MM.1S (cell line): ENCODE measurements at regions not wholly inside any gene's neighbourhood (a gene's known extent, or its start where the extent isn't known, plus 50 kb on each side); places are given as distances from the start of the nearest gene placed in this dataset.

ENCODE experiments used
- DNase-seq: peaks from one replicate; pipeline ENCODE4 v3.0.0-alpha.2; 2015
- H2AFZ ChIP-seq: fragments of 300-600 bp; sonication (generic); 2 replicates; pipeline ENCODE4 v1.6.0; 2016; ENCODE audit warnings: antibody characterized with exemption, low read length
- H3F3A ChIP-seq: fragments of 300-600 bp; sonication (generic); 2 replicates; pipeline ENCODE4 v1.6.1; 2016; ENCODE audit warnings: mild to moderate bottlenecking, antibody characterized with exemption, low read length, moderate library complexity, mixed read lengths; ENCODE audit not compliant: insufficient read depth
- H3K27ac ChIP-seq: fragments of 300-600 bp; sonication (generic); 2 replicates; pipeline ENCODE4 v1.5.1; 2016; ENCODE audit warnings: mild to moderate bottlenecking, low read length
- H3K27me3 ChIP-seq: fragments of 300-600 bp; sonication (generic); replicated peaks from 2 replicates; pipeline ENCODE4 v1.6.0; 2016; ENCODE audit warnings: low read length; ENCODE audit not compliant: insufficient read depth
- H3K36me3 ChIP-seq: fragments of 300-600 bp; sonication (generic); replicated peaks from 2 replicates; pipeline ENCODE4 v1.6.1; 2016; ENCODE audit warnings: mild to moderate bottlenecking, low read length, mixed read lengths; ENCODE audit not compliant: insufficient read depth
- H3K4me1 ChIP-seq: fragments of 300-600 bp; sonication (generic); 2 replicates; pipeline ENCODE4 v1.6.1; 2016; ENCODE audit warnings: low read length, mixed read lengths
- H3K4me2 ChIP-seq: fragments of 300-600 bp; sonication (generic); 2 replicates; pipeline ENCODE4 v1.6.0; 2016; ENCODE audit warnings: low read depth, low read length
- H3K4me3 ChIP-seq: fragments of 300-600 bp; sonication (generic); 2 replicates; pipeline ENCODE4 v1.5.1; 2016; ENCODE audit warnings: low read length, mixed read lengths
- H3K79me2 ChIP-seq: fragments of 300-600 bp; sonication (generic); 2 replicates; pipeline ENCODE4 v1.6.1; 2016; ENCODE audit warnings: mixed run types, low read length, mixed read lengths
- H3K9ac ChIP-seq: fragments of 300-600 bp; sonication (generic); 2 replicates; pipeline ENCODE4 v1.6.1; 2016; ENCODE audit warnings: low read length, mixed read lengths
- H3K9me2 ChIP-seq: fragments of 300-600 bp; sonication (generic); replicated peaks from 2 replicates; pipeline ENCODE4 v1.6.1; 2016; ENCODE audit warnings: mild to moderate bottlenecking, low read length, mixed read lengths; ENCODE audit not compliant: insufficient read depth
- H3K9me3 ChIP-seq: fragments of 300-600 bp; sonication (generic); replicated peaks from 2 replicates; pipeline ENCODE4 v1.6.1; 2016; ENCODE audit warnings: mild to moderate bottlenecking, low read length, mixed read lengths; ENCODE audit not compliant: insufficient read depth
- H4K20me1 ChIP-seq: fragments of 300-600 bp; sonication (generic); 2 replicates; pipeline ENCODE4 v1.6.1; 2016; ENCODE audit warnings: mild to moderate bottlenecking, low read length, moderate library complexity, mixed read lengths; ENCODE audit not compliant: insufficient read depth
- CTCF ChIP-seq: fragments of 300-600 bp; sonication (generic); IDR thresholded peaks from 2 replicates; pipeline ENCODE4 v1.5.1; 2016; ENCODE audit warnings: antibody characterized with exemption, low read length, mixed read lengths
- EZH2 ChIP-seq: fragments of 300-600 bp; sonication (generic); optimal IDR thresholded peaks from 2 replicates; pipeline ENCODE3; 2017; ENCODE audit warnings: low read depth, mild to moderate bottlenecking, antibody characterized with exemption, low read length, mixed read lengths
- EZH2phosphoT487 ChIP-seq: fragments of 300-600 bp; sonication (generic); IDR thresholded peaks from 2 replicates; pipeline ENCODE4 v1.6.1; 2018; ENCODE audit warnings: antibody characterized with exemption, low read length

GRCh38 chr17:71383091-71383490 lies 737.7 kb upstream of the SOX9 start:
- Histone ChIP-seq H2AFZ (no peak overlapping the region), H3K27me3 (no peaks in the 10 kb centered on the region), H3K4me3 (no peak overlapping the region), H3K4me1 (no peaks in the 10 kb centered on the region), H3K36me3 (no peaks in the 10 kb centered on the region), H3K9me2 (no peaks in the 10 kb centered on the region), H3K79me2 (no peaks in the 10 kb centered on the region), H3K9me3 (no peaks in the 10 kb centered on the region), H3K9ac (no peak overlapping the region), H3K4me2 (no peak overlapping the region), H3K27ac (no peak overlapping the region), H4K20me1 (no peaks in the 10 kb centered on the region), H3F3A (no peaks in the 10 kb centered on the region)
- no peak for DNase-seq
- no peak for TF ChIP-seq CTCF
- no peak for TF ChIP-seq EZH2phosphoT487
- no peak for TF ChIP-seq EZH2

- Histone ChIP-seq H3K27me3 (no peaks in the 10 kb centered on the region), H3K9ac (no peak overlapping the region), H3K4me3 (no peak overlapping the region), H3K79me2 (no peaks in the 10 kb centered on the region), H4K20me1 (no peaks in the 10 kb centered on the region), H3K27ac (no peak overlapping the region), H3K4me2 (no peak overlapping the region), H3K36me3 (no peaks in the 10 kb centered on the region), H3F3A (no peaks in the 10 kb centered on the region), H3K9me2 (no peaks in the 10 kb centered on the region), H2AFZ (no peak overlapping the region), H3K9me3 (no peaks in the 10 kb centered on the region), H3K4me1 (no peaks in the 10 kb centered on the region)
- TF ChIP-seq EZH2: no peak
- TF ChIP-seq EZH2phosphoT487: no peak
- TF ChIP-seq CTCF: no peak
- no peak for DNase-seq
Observed at GRCh38 chr17:71387456-71387855, 733.4 kb upstream of the SOX9 start.

GRCh38 chr17:71392715-71393567 lies 727.9 kb upstream of the SOX9 start:
- no peak overlapping the region for H3K4me3 ChIP-seq
- H3K9me2 ChIP-seq: no peaks in the 10 kb centered on the region
- H3K4me1 ChIP-seq: no peaks in the 10 kb centered on the region
- no peaks in the 10 kb centered on the region for H3K27me3 ChIP-seq
- DNase-seq: no peak
- no peaks in the 10 kb centered on the region for H3K9me3 ChIP-seq
- H3F3A ChIP-seq: no peaks in the 10 kb centered on the region
- no peak overlapping the region for H2AFZ ChIP-seq
- H3K9ac ChIP-seq: no peak overlapping the region
- H3K36me3 ChIP-seq: no peaks in the 10 kb centered on the region
- H4K20me1 ChIP-seq: no peaks in the 10 kb centered on the region
- no peak overlapping the region for H3K4me2 ChIP-seq
- no peaks in the 10 kb centered on the region for H3K79me2 ChIP-seq
- H3K27ac ChIP-seq: no peak overlapping the region
- TF ChIP-seq EZH2 (no peak), CTCF (no peak), EZH2phosphoT487 (no peak)
